ENCODE measurements at regions not wholly inside any gene's neighbourhood (a gene's known extent, or its start where the extent isn't known, plus 50 kb on each side); places are given as distances from the start of the nearest gene placed in this dataset.
"Not testable (repeated sequence)": the region's sequence is repeated elsewhere in the genome, so short reads cannot be mapped to it uniquely, and the experiment has no call there.

- DNase-seq (ENCODE audit: low spot score) (no peak), ATAC-seq (ENCODE audit: low read depth) (no peak)
- Histone ChIP-seq H3K36me3 (ENCODE audit: low read depth) (no peaks in the 10 kb centered on the region), H3K4me1 (ENCODE audit: insufficient read depth, poor library complexity, severe bottlenecking) (no peaks in the 10 kb centered on the region), H3K27ac (ENCODE audit: poor library complexity, severe bottlenecking) (no peak overlapping the region), H3K4me3 (ENCODE audit: severe bottlenecking) (no peak overlapping the region), H3K27me3 (ENCODE audit: insufficient read depth, poor library complexity, severe bottlenecking) (no peaks in the 10 kb centered on the region), H3K9me3 (ENCODE audit: severe bottlenecking) (no peaks in the 10 kb centered on the region)
- TF ChIP-seq CTCF (IDR thresholded peaks at IDR 0.05; ENCODE audit: poor library complexity, severe bottlenecking) = no peak
These were observed 76.1 kb upstream of the SRRM3 start for GRCh38 chr7:76125560-76125959.

- Histone ChIP-seq H3K27me3 (ENCODE audit: insufficient read depth, poor library complexity, severe bottlenecking) (no peaks in the 10 kb centered on the region), H3K9me3 (ENCODE audit: severe bottlenecking) (no peaks in the 10 kb centered on the region), H3K4me3 (ENCODE audit: severe bottlenecking) (no peak overlapping the region), H3K36me3 (ENCODE audit: low read depth) (no peaks in the 10 kb centered on the region), H3K27ac (ENCODE audit: poor library complexity, severe bottlenecking) (no peak overlapping the region), H3K4me1 (ENCODE audit: insufficient read depth, poor library complexity, severe bottlenecking) (no peaks in the 10 kb centered on the region)
- no peak for TF ChIP-seq CTCF (IDR thresholded peaks at IDR 0.05; ENCODE audit: poor library complexity, severe bottlenecking)
- ATAC-seq (ENCODE audit: low read depth) (no peak), DNase-seq (ENCODE audit: low spot score) (no peak)
These were observed 75.1 kb upstream of the SRRM3 start for GRCh38 chr7:76126632-76127031.

DNA sequence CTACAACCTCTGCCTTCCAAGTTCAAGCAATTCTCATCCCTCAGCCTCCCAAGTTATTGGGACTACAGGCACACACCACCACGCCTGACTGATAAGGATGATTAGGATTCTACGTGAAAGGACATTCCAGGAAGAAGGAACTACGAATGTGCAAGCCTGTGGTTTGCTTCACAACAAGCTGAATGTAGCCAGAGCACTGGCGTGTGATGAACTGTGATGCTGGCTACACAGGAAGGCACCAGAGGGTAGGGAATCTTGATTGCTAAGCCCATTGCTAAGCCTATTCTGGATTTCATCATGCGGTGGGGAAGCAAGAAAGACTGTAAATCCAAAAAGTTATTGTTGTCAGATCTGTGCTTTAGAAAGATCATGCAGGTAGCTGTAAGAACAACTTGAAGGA, 72.3 kb upstream of the SRRM3 start:
- H3K27me3 ChIP-seq (ENCODE audit: insufficient read depth, poor library complexity, severe bottlenecking) = no peaks in the 10 kb centered on the region
- no peak overlapping the region for H3K4me3 ChIP-seq (ENCODE audit: severe bottlenecking)
- H3K27ac ChIP-seq (ENCODE audit: poor library complexity, severe bottlenecking) = no peak overlapping the region
- DNase-seq (ENCODE audit: low spot score) = no peak
- H3K36me3 ChIP-seq (ENCODE audit: low read depth) = no peaks in the 10 kb centered on the region
- no peaks in the 10 kb centered on the region for H3K9me3 ChIP-seq (ENCODE audit: severe bottlenecking)
- no peak for TF ChIP-seq CTCF (IDR thresholded peaks at IDR 0.05; ENCODE audit: poor library complexity, severe bottlenecking)
- no peaks in the 10 kb centered on the region for H3K4me1 ChIP-seq (ENCODE audit: insufficient read depth, poor library complexity, severe bottlenecking)
- ATAC-seq (ENCODE audit: low read depth) = no peak

- DNase-seq (ENCODE audit: low spot score) = no peak
- H3K9me3 ChIP-seq (ENCODE audit: severe bottlenecking) = no peaks in the 10 kb centered on the region
- H3K4me3 ChIP-seq (ENCODE audit: severe bottlenecking) = no peak overlapping the region
- no peak overlapping the region for H3K27ac ChIP-seq (ENCODE audit: poor library complexity, severe bottlenecking)
- no peaks in the 10 kb centered on the region for H3K4me1 ChIP-seq (ENCODE audit: insufficient read depth, poor library complexity, severe bottlenecking)
- no peak for TF ChIP-seq CTCF (IDR thresholded peaks at IDR 0.05; ENCODE audit: poor library complexity, severe bottlenecking)
- ATAC-seq (ENCODE audit: low read depth) = no peak
- no peaks in the 10 kb centered on the region for H3K36me3 ChIP-seq (ENCODE audit: low read depth)
- H3K27me3 ChIP-seq (ENCODE audit: insufficient read depth, poor library complexity, severe bottlenecking) = no peaks in the 10 kb centered on the region
These were observed 71.9 kb upstream of the SRRM3 start for GRCh38 chr7:76129836-76130235.

- peak; percentile 86 for TF ChIP-seq CTCF (IDR thresholded peaks at IDR 0.05; ENCODE audit: poor library complexity, severe bottlenecking)
- DNase-seq (ENCODE audit: low spot score); H3K4me1 ChIP-seq (ENCODE audit: insufficient read depth, poor library complexity, severe bottlenecking); H3K9me3 ChIP-seq (ENCODE audit: severe bottlenecking); H3K4me3 ChIP-seq (ENCODE audit: severe bottlenecking); H3K36me3 ChIP-seq (ENCODE audit: low read depth); H3K27me3 ChIP-seq (ENCODE audit: insufficient read depth, poor library complexity, severe bottlenecking); H3K27ac ChIP-seq (ENCODE audit: poor library complexity, severe bottlenecking): not testable (repeated sequence)
- ATAC-seq (ENCODE audit: low read depth) = peak; percentile 89
These were observed 71.0 kb upstream of the SRRM3 start for GRCh38 chr7:76130661-76131060.

DNA sequence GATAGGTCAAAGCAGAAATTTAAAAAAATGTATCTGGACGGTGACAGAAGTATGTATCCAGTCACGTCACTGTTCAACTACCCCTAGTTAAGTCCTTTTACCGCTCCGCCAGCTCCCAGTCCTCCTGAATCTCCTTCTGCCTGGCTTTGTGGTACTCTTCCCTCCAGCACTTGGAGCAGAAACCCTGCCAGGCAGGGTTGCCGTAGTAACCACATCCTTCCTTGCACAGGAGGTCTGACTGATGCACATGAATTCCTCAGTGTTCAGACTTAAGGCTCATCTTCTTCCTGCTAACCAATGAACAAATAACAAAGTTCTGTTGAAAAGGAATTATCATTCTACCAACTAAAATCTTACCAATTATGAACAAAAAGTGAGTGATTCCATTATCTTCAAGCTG, 69.8 kb upstream of the SRRM3 start:
- H3K4me1 ChIP-seq (ENCODE audit: insufficient read depth, poor library complexity, severe bottlenecking); H3K27me3 ChIP-seq (ENCODE audit: insufficient read depth, poor library complexity, severe bottlenecking); H3K36me3 ChIP-seq (ENCODE audit: low read depth); DNase-seq (ENCODE audit: low spot score); ATAC-seq (ENCODE audit: low read depth); H3K9me3 ChIP-seq (ENCODE audit: severe bottlenecking); H3K4me3 ChIP-seq (ENCODE audit: severe bottlenecking); H3K27ac ChIP-seq (ENCODE audit: poor library complexity, severe bottlenecking): not testable (repeated sequence)

Data from RWPE2 (cell line).